Kidney epithelial cell (primary cell): ENCODE measurements at regions not wholly inside any gene's neighbourhood (a gene's known extent, or its start where the extent isn't known, plus 50 kb on each side); places are given as distances from the start of the nearest gene placed in this dataset.
"Not testable (repeated sequence)": the region's sequence is repeated elsewhere in the genome, so short reads cannot be mapped to it uniquely, and the experiment has no call there.

Experiments
- DNase-seq: peaks from one replicate; pipeline ENCODE4 v3.0.0-alpha.2; 2010; ENCODE audit warnings: low read depth
- H3K27me3 ChIP-seq: 2 replicates; pipeline ENCODE4 v1.6.0; 2011; ENCODE audit warnings: low read length; ENCODE audit not compliant: control insufficient read depth, insufficient read depth
- H3K36me3 ChIP-seq: 2 replicates; pipeline ENCODE4 v1.5.1; 2011; ENCODE audit warnings: low read length; ENCODE audit not compliant: control insufficient read depth, insufficient read depth
- H3K4me3 ChIP-seq: 2 replicates; pipeline ENCODE4 v1.5.1; 2011; ENCODE audit warnings: low read depth, mild to moderate bottlenecking, control low read depth, low read length
- TF ChIP-seq, protein P1 (sequence below): IDR thresholded peaks from 2 replicates; pipeline ENCODE4 v1.5.1; 2011; ENCODE audit warnings: mild to moderate bottlenecking, moderate library complexity, low read length, control low read depth, inconsistent platforms; ENCODE audit not compliant: insufficient read depth, poor library complexity, severe bottlenecking

DNA sequence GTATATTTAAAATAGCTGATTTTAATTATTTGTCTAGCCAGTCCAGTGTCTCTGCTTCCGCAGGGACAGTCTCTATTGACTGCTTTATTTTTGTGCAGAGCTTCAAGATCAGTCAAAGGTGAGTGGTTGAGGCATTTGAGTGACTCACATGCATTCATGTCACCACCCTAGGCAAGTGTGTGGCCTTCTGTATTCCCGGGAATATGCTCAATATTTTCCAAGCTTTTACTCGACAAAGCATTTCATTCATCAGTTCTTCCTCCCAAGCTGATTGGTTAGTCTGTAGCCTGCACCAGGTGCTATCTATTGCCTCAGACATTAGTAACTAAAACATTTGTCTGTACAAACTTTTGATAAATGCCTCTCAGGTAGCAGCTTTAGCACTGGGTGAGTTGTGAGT, 471.5 kb upstream of the NRG3 start:
- Histone ChIP-seq H3K36me3 (no peaks in the 10 kb centered on the region), H3K27me3 (no peaks in the 10 kb centered on the region), H3K4me3 (no peak overlapping the region)
- TF ChIP-seq, protein P1, sequence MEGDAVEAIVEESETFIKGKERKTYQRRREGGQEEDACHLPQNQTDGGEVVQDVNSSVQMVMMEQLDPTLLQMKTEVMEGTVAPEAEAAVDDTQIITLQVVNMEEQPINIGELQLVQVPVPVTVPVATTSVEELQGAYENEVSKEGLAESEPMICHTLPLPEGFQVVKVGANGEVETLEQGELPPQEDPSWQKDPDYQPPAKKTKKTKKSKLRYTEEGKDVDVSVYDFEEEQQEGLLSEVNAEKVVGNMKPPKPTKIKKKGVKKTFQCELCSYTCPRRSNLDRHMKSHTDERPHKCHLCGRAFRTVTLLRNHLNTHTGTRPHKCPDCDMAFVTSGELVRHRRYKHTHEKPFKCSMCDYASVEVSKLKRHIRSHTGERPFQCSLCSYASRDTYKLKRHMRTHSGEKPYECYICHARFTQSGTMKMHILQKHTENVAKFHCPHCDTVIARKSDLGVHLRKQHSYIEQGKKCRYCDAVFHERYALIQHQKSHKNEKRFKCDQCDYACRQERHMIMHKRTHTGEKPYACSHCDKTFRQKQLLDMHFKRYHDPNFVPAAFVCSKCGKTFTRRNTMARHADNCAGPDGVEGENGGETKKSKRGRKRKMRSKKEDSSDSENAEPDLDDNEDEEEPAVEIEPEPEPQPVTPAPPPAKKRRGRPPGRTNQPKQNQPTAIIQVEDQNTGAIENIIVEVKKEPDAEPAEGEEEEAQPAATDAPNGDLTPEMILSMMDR: no peak
- no peak for DNase-seq

DNA sequence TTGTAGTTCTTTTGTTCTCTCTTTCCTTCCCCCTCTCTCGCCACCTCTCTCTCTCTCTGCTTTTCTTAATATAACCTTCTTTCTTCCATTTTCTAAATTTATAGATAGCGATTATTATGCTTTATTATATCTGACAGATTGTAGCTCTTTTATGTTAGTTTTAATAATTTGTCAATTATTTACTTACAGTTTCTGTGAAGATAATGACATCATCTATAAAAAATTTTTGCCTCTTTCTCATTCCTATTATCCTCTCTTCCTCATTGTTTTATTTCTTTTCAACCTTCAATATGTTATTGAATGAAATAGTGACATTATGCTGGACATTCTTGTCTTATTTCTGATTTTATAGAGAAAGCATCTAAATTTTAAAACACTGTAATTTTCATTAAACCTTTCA, 469.6 kb upstream of the NRG3 start:
- TF ChIP-seq, protein P1: no peak
- Histone ChIP-seq H3K4me3 (no peak overlapping the region), H3K36me3 (no peaks in the 10 kb centered on the region), H3K27me3 (no peaks in the 10 kb centered on the region)
- no peak for DNase-seq

DNA sequence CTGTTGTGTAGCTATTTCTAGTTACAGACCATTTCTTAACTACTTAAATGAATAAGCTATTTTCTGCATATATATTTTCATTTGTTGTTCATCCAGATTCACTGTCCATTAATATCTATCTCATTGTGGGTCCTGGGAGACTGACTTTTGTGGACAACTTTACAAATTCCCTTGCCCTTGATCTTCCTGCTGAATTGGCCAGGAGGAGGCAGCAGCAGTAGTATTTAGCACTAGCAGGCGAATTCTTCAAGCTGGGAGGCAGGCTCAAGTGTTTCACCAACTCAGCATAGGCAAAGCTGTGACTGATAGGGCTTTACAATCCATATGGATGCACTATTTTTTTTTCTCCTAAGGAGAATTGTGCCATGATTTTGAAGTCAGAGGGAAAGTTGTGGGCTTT, 461.0 kb upstream of the NRG3 start:
- TF ChIP-seq, protein P1: peak; percentile 64
- Histone ChIP-seq H3K27me3 (no peaks in the 10 kb centered on the region), H3K4me3 (no peak overlapping the region), H3K36me3 (no peaks in the 10 kb centered on the region)
- no peak for DNase-seq

- DNase-seq: no peak
- no peaks in the 10 kb centered on the region for H3K27me3 ChIP-seq
- H3K4me3 ChIP-seq: no peak overlapping the region
- TF ChIP-seq, protein P1: no peak
- H3K36me3 ChIP-seq: no peaks in the 10 kb centered on the region
Observed at GRCh38 chr10:81426722-81427121, 448.3 kb upstream of the NRG3 start.

DNA sequence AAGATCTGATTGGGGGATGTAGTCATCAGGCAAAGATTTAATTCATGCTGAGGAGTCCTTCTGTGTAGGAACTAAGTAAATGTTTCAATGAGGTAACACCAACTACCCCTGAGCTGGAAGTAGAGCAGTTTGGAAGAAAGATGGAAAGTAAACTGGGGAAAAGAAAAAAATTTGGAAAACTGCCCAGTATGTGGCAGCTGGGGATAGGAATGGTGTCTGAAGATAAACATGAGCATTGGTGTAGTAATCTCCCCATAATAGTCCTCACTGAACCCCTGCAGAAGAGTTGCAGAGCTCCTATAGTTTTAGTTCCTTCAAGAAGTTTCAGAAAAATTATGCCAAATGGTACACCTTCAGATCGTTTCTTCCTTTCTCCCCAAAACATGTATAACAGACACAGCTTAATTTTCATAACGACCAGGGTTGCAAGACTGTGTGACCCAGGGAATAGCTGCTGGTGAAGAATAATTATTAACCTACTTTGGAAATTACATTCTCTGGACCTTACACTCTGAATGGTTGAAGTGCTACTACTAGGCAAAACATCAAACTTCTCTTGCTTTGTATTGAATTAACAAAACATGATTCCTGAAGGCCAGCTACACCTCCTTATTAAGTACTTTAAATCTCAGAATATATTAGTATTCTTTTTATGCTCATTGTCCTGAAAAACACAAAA, 446.4 kb upstream of the NRG3 start:
- no peak for DNase-seq
- no peaks in the 10 kb centered on the region for H3K36me3 ChIP-seq
- TF ChIP-seq, protein P1: no peak

DNA sequence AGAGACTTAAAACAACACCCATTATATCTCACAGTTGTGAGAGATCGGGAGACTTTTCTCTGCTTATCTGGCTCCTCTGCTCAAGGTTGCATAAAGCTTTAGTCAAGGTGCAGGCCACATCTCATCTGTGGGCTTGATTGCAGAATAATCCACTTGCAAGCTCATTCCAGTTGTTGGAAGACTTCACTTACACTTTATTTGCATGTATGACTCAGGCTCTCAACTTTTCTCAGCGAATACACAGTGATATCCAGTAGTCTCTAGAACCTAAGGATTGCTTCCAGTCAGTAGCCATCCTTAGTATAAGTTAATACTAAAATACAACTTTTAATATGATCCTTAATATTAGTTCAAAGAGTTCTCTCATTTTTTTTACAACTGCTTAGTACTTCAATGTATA, 435.5 kb upstream of the NRG3 start:
- Histone ChIP-seq H3K36me3 (no peaks in the 10 kb centered on the region), H3K4me3 (no peak overlapping the region), H3K27me3 (no peaks in the 10 kb centered on the region)
- DNase-seq: no peak
- TF ChIP-seq, protein P1: no peak

More for the DNA sequence above, 446.4 kb upstream of the NRG3 start:
- no peaks in the 10 kb centered on the region for H3K27me3 ChIP-seq
- H3K4me3 ChIP-seq: no peak overlapping the region

GRCh38 chr10:81441624-81442023, 433.4 kb upstream of the NRG3 start:
- DNase-seq, H3K36me3 ChIP-seq, H3K4me3 ChIP-seq, H3K27me3 ChIP-seq: not testable (repeated sequence)
